GM21367 (cell line): ENCODE measurements at regions not wholly inside any gene's neighbourhood (a gene's known extent, or its start where the extent isn't known, plus 50 kb on each side); places are given as distances from the start of the nearest gene placed in this dataset.

ENCODE experiments used
- ATAC-seq: cut with Tn5 transposase; IDR thresholded peaks from one replicate; pipeline ENCODE4 v1.9.1; 2021; ENCODE audit not compliant: unreplicated experiment

DNA sequence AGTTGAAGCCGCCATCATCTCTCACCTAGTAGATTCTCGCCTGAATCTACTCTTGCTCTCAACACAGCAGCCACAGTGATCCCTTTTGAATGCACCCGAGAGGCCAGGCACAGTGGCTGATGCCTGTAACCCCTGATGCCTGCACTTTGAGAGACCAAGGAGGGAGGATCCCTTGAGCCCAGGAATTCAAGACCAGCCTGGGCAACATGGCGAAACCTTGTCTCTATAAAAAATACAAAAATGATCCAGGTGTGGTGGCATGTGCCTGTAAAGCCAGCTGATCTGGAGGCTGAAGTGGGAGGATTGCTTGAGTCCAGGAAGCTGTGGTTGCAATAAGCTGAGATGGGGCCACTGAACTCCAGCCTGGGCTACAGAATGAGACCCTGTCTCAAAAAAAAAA, 60.3 kb upstream of the EML4 start:
- no peak for ATAC-seq

GRCh38 chr2:42109959-42110640, 59.1 kb upstream of the EML4 start:
- ATAC-seq, result no peak

DNA sequence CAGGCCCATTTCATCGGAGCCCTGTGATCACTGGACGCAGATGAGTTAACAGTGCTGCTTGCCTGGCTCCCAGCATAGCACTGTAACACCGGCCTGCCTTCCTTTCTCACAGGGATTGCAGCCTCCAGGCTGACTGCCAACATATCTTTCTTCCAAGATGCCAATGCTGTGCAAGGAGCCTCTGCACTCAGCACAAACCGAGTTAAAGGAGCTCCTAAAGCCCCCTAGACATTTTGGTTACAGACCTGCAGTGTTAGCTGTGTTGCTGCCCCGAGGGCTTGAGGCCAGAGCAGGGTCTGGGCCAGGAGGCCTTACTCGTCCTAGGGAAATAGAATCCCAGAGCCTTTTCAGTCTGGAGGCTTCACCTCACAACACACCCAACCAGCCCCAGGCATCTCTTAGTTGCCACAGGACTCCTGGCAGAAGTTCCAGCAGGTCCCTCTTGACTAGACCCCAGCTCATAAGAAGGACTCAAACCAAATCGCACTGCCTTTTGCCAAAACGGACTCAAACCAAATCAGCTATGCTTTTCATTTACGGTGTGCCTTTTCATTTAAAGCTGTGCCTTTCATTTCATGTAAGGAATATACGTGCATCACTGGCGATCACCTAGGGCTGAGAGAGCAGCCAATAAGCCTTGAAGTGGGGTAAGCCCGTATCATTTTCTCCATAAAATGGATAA, 58.4 kb upstream of the EML4 start:
- no peak for ATAC-seq

GRCh38 chr2:42112418-42112817, 56.7 kb upstream of the EML4 start:
- no peak for ATAC-seq

- no peak for ATAC-seq
These were observed 55.7 kb upstream of the EML4 start for GRCh38 chr2:42113452-42113851.

- no peak for ATAC-seq
These were observed 55.1 kb upstream of the EML4 start for GRCh38 chr2:42114091-42114490.

- no peak for ATAC-seq
These were observed 53.6 kb upstream of the EML4 start for GRCh38 chr2:42115588-42115987.

GRCh38 chr2:42116195-42117181, 52.7 kb upstream of the EML4 start:
- ATAC-seq, result no peak

DNA sequence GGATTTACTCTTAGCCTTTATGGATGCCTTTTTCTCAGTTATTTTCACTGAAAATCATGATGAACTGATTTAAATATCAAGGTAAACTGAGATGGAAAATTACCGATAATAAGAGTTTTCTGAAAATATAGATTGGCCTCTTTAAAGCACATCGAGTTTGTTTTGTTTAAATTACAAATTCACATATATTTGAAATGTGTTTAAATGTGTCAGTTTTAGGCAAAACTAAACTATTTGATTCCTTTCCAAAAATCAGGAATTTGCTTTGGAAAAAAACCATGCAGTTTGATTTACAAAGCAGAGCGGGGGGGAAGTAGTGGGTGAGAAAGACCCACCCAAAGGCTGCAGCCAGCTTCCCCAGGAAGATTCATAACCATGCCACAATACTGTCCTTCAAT, 52.0 kb upstream of the EML4 start:
- no peak for ATAC-seq

DNA sequence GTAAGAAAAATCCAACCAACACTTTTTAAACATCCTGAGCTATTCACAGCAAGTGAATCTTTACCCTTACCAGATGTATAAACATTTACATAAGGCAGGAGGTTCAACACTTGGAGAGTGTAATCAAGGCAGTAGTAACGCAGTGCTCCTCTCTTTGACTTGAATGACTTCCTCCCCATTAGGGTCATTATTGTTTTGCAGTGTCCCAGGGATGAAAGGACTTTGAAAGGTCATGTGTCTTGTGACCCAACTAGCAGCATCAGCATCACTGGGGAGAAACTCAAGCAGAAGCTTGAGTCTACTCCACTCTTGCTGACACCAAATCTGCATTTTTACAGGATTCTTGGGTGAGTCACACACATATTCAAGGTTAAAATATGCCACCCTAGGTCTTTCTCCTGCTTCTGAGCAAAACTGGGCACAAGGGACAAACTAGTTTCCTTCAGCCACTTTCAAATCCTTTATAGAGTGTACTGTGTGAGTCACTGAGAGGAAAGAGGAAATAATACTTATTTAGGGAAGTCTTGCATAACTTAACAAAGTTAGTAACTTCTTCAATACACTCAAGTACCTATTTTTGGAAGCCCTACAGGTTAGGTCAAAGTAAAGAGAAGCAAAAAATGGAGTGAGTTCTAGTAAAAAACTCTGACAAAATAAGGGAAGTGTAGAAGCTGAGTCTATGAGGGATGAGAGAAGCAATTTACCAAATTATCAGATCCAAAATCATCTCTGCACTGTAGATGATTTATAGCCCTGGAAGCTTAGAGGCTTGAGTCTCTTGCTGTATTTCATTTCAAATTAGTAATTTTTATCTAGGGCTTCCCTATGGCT, 51.0 kb upstream of the EML4 start:
- peak; percentile 96 for ATAC-seq

- ATAC-seq, result no peak
These were observed 50.2 kb upstream of the EML4 start for GRCh38 chr2:42118754-42119569.
